SK-N-SH treated with all-trans-retinoic acid at 6 μM for 48 hours (cell line): ENCODE measurements at regions not wholly inside any gene's neighbourhood (a gene's known extent, or its start where the extent isn't known, plus 50 kb on each side); places are given as distances from the start of the nearest gene placed in this dataset.

ENCODE experiments used
- ATAC-seq: fragments of 200-7000 bp; cut with Tn5 transposase; 3 replicates; pipeline ENCODE4 v1.9.1; 2020; ENCODE audit warnings: mild to moderate bottlenecking, moderate library complexity
- ARNTL ChIP-seq: fragments of 450-650 bp; formaldehyde crosslinking; IDR thresholded peaks from 2 replicates; pipeline ENCODE4 v1.5.0; 2020; ENCODE audit warnings: low read depth, mild to moderate bottlenecking, moderate library complexity, borderline replicate concordance
- CREB5 ChIP-seq: fragments of 250-450 bp; sonication (Bioruptor Pico); IDR thresholded peaks from 2 replicates; pipeline ENCODE4 v1.5.1; 2020; ENCODE audit warnings: low read depth, mild to moderate bottlenecking, moderate library complexity
- CSDC2 ChIP-seq: fragments of 250-450 bp; sonication (Bioruptor Pico); IDR thresholded peaks from 2 replicates; pipeline ENCODE4 v1.5.0; 2020; ENCODE audit warnings: mild to moderate bottlenecking, moderate library complexity
- CSRNP3 ChIP-seq: fragments of 250-450 bp; sonication (Bioruptor Pico); IDR thresholded peaks from 2 replicates; pipeline ENCODE4 v1.5.1; 2021; ENCODE audit warnings: mild to moderate bottlenecking, moderate library complexity
- ESRRG ChIP-seq: fragments of 250-450 bp; sonication (Bioruptor Pico); IDR thresholded peaks from 2 replicates; pipeline ENCODE4 v1.6.1; 2021; ENCODE audit warnings: mild to moderate bottlenecking
- GLIS3 ChIP-seq: fragments of 250-450 bp; sonication (Bioruptor Pico); IDR thresholded peaks from 2 replicates; pipeline ENCODE4 v1.5.0; 2020; ENCODE audit warnings: mild to moderate bottlenecking, moderate library complexity
- ISL1 ChIP-seq: fragments of 250-450 bp; sonication (Bioruptor Pico); IDR thresholded peaks from 2 replicates; pipeline ENCODE4 v2.1.2; 2022; ENCODE audit warnings: mild to moderate bottlenecking, moderate library complexity
- OSR1 ChIP-seq: fragments of 250-450 bp; sonication (Bioruptor Pico); IDR thresholded peaks from 2 replicates; pipeline ENCODE4 v1.8.0; 2022; ENCODE audit warnings: moderate library complexity, mild to moderate bottlenecking, inconsistent platforms
- PATZ1 ChIP-seq: fragments of 250-450 bp; sonication (Bioruptor Pico); IDR thresholded peaks from 2 replicates; pipeline ENCODE4 v1.8.0; 2020; ENCODE audit warnings: mild to moderate bottlenecking, moderate library complexity, borderline replicate concordance
- POU6F1 ChIP-seq: fragments of 250-450 bp; sonication (Bioruptor Pico); IDR thresholded peaks from 2 replicates; pipeline ENCODE4 v1.8.0; 2021; ENCODE audit warnings: low read depth, mild to moderate bottlenecking, moderate library complexity, borderline replicate concordance
- PPARA ChIP-seq: fragments of 250-450 bp; sonication (Bioruptor Pico); IDR thresholded peaks from 2 replicates; pipeline ENCODE4 v1.5.0; 2020; ENCODE audit warnings: mild to moderate bottlenecking, borderline replicate concordance
- RARB ChIP-seq: fragments of 250-450 bp; sonication (Bioruptor Pico); IDR thresholded peaks from 2 replicates; pipeline ENCODE4 v1.8.0; 2021; ENCODE audit warnings: mild to moderate bottlenecking, moderate library complexity
- SNAI2 ChIP-seq: fragments of 250-450 bp; sonication (Bioruptor Pico); IDR thresholded peaks from 2 replicates; pipeline ENCODE4 v1.5.0; 2020; ENCODE audit warnings: mild to moderate bottlenecking, moderate library complexity
- TCF4 ChIP-seq: fragments of 250-450 bp; sonication (Bioruptor Pico); IDR thresholded peaks from 2 replicates; pipeline ENCODE4 v1.8.0; 2021; ENCODE audit warnings: mild to moderate bottlenecking, moderate library complexity, borderline replicate concordance
- TOX ChIP-seq: fragments of 250-450 bp; sonication (Bioruptor Pico); IDR thresholded peaks from 2 replicates; pipeline ENCODE4 v1.8.0; 2021; ENCODE audit warnings: mild to moderate bottlenecking, moderate library complexity, borderline replicate concordance
- TSHZ2 ChIP-seq: fragments of 250-450 bp; sonication (Bioruptor Pico); IDR thresholded peaks from 2 replicates; pipeline ENCODE4 v1.5.0; 2020; ENCODE audit warnings: mild to moderate bottlenecking, moderate library complexity
- ZC3H10 ChIP-seq: fragments of 250-450 bp; sonication (Bioruptor Pico); IDR thresholded peaks from 2 replicates; pipeline ENCODE4 v1.5.1; 2021; ENCODE audit warnings: mild to moderate bottlenecking, moderate library complexity
- ZFP3 ChIP-seq: fragments of 250-450 bp; sonication (Bioruptor Pico); IDR thresholded peaks from 2 replicates; pipeline ENCODE4 v1.5.0; 2020; ENCODE audit warnings: mild to moderate bottlenecking, moderate library complexity
- ZNF565 ChIP-seq: fragments of 450-650 bp; formaldehyde crosslinking; conservative IDR thresholded peaks from 2 replicates; pipeline ENCODE4 v1.5.0; 2020; ENCODE audit warnings: low read depth, mild to moderate bottlenecking, moderate library complexity
- ZNF70 ChIP-seq: fragments of 450-650 bp; formaldehyde crosslinking; IDR thresholded peaks from 2 replicates; pipeline ENCODE4 v1.5.0; 2020; ENCODE audit warnings: mild to moderate bottlenecking, moderate library complexity

- peak; percentile 68 for ATAC-seq
- TF ChIP-seq TOX (CRISPR knock-in tag) (no peak), ISL1 (CRISPR knock-in tag) (peak; percentile 19; the same call in 1 of the 2 replicates)
These were observed 127.2 kb upstream of the ZNF366 start for GRCh38 chr5:72634444-72634843.

- no peak for TF ChIP-seq ZNF70
- TF ChIP-seq TOX (CRISPR knock-in tag) = no peak
- peak; percentile 89 for ATAC-seq
These were observed 126.4 kb upstream of the ZNF366 start for GRCh38 chr5:72633649-72634048.

- TF ChIP-seq ZNF70 (no peak), ZNF565 (CRISPR knock-in tag) (no peak), OSR1 (CRISPR knock-in tag) (no peak), ARNTL (CRISPR knock-in tag) (no peak), CSDC2 (no peak), TOX (CRISPR knock-in tag) (no peak), CREB5 (no peak), ZC3H10 (CRISPR knock-in tag) (no peak), TSHZ2 (CRISPR knock-in tag) (no peak), PATZ1 (CRISPR knock-in tag) (no peak), GLIS3 (CRISPR knock-in tag) (no peak), TCF4 (no peak), SNAI2 (CRISPR knock-in tag) (no peak), CSRNP3 (no peak), ZFP3 (CRISPR knock-in tag) (no peak), POU6F1 (CRISPR knock-in tag) (no peak), ESRRG (CRISPR knock-in tag) (no peak)
- ATAC-seq = no peak
These were observed 125.8 kb upstream of the ZNF366 start for GRCh38 chr5:72633041-72633445.

GRCh38 chr5:72630721-72631120, 123.5 kb upstream of the ZNF366 start:
- no peak for ATAC-seq
- no peak for TF ChIP-seq ARNTL (CRISPR knock-in tag)
- TF ChIP-seq POU6F1 (CRISPR knock-in tag) = no peak
- no peak for TF ChIP-seq TCF4
- TF ChIP-seq PPARA (CRISPR knock-in tag) = no peak
- no peak for TF ChIP-seq GLIS3 (CRISPR knock-in tag)
- no peak for TF ChIP-seq RARB (CRISPR knock-in tag)
- TF ChIP-seq ZNF565 (CRISPR knock-in tag) = no peak
- no peak for TF ChIP-seq CREB5
- TF ChIP-seq TSHZ2 (CRISPR knock-in tag) = no peak
- TF ChIP-seq TOX (CRISPR knock-in tag) = no peak
- no peak for TF ChIP-seq ISL1 (CRISPR knock-in tag)
